Spleen (tissue), 7 donors: ENCODE measurements at regions not wholly inside any gene's neighbourhood (a gene's known extent, or its start where the extent isn't known, plus 50 kb on each side); places are given as distances from the start of the nearest gene placed in this dataset.
"Not testable (repeated sequence)": the region's sequence is repeated elsewhere in the genome, so short reads cannot be mapped to it uniquely, and the experiment has no call there.

ENCODE experiments used
- POLR2A ChIP-seq, 3 donors: fragments of 450-650 bp; IDR thresholded peaks; one replicate each; pipeline ENCODE4 v1.5.1; 2017; ENCODE audit warnings: antibody characterized with exemption in 3 of 3, mild to moderate bottlenecking in 1 of 3
- TF ChIP-seq, protein P1 (sequence below), 11 experiments: fragments of 200-600 bp in 7 of 11; fragments of 450-650 bp in 4 of 11; sonication (generic) in 4 of 11; IDR thresholded peaks in 8 of 11; conservative IDR thresholded peaks in 3 of 11; 1 replicate in 7 of 11; 2 replicates in 4 of 11; pipeline versions ENCODE4 v1.4.0 to v1.8.0; 2016 to 2021; ENCODE audit warnings: antibody characterized with exemption in 11 of 11, inconsistent platforms in 4 of 11, mild to moderate bottlenecking in 1 of 11
- donor health status: DM: no; HTN: no; CAD: no; lungs with moderate emphysema.
- donor health status: DM: no; HTN: no; CAD: no.
- donor health status: DM: no; HTN: no; CAD: no.

- TF ChIP-seq POLR2A (IDR thresholded peaks at IDR 0.05): not testable (repeated sequence)
- TF ChIP-seq, protein P1, sequence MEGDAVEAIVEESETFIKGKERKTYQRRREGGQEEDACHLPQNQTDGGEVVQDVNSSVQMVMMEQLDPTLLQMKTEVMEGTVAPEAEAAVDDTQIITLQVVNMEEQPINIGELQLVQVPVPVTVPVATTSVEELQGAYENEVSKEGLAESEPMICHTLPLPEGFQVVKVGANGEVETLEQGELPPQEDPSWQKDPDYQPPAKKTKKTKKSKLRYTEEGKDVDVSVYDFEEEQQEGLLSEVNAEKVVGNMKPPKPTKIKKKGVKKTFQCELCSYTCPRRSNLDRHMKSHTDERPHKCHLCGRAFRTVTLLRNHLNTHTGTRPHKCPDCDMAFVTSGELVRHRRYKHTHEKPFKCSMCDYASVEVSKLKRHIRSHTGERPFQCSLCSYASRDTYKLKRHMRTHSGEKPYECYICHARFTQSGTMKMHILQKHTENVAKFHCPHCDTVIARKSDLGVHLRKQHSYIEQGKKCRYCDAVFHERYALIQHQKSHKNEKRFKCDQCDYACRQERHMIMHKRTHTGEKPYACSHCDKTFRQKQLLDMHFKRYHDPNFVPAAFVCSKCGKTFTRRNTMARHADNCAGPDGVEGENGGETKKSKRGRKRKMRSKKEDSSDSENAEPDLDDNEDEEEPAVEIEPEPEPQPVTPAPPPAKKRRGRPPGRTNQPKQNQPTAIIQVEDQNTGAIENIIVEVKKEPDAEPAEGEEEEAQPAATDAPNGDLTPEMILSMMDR (IDR thresholded peaks at IDR 0.05 in 8 of 11, conservative IDR thresholded peaks at IDR 0.05 in 3 of 11): not testable (repeated sequence)
Measured at GRCh38 chr14:87607056-87607455, 385.9 kb downstream of the GALC start.
